ENCODE measurements at regions not wholly inside any gene's neighbourhood (a gene's known extent, or its start where the extent isn't known, plus 50 kb on each side); places are given as distances from the start of the nearest gene placed in this dataset.

DNA sequence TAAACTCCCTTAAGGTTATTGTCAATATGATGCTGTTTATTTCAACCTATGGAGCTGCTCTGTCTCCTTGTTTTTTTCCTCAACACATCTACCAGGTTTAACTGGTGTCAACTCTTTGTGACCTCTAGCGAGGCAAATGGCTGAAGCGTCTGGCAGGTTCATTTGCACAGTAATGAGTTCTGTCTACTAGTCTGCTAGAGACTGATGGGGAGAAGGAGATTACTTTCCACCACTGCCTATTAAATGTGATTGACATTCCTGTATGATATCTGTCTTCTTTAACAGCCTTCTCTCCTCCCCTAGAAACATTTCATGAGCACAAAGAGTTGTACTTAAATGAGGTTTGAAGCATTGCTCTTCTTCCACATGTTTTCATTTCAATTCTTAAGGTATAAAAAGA is 253.7 kb downstream of the SLC6A15 start:
- no peak for DNase-seq
- no peaks in the 10 kb centered on the region for H3K27me3 Mint-ChIP-seq

DNA sequence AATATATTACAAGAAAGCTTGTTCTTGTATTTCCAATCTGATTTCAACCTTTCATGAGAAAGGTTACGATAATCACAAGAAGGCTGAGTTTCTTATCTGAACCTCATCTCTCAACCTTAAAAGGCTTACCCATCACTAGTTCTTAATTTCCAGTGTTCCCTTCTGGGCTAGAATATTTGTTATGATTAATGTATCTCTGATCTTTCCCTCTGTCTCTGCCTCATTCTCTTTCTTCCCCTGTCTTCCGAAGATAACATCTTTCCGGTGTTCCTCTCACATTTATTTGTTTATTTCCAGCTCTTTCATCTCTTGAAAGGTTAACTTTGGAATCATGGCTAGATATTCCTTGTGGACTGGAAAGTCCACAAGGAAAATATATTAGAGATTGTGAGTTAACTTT is 255.9 kb downstream of the SLC6A15 start:
- no peak for ATAC-seq
- no peak overlapping the region for H3K27ac Mint-ChIP-seq
- Histone ChIP-seq H3K27ac (ENCODE audit: low read depth, low read length) (no peak overlapping the region), H3K4me1 (ENCODE audit: control insufficient read depth in 2 of 2, insufficient read depth in 2 of 2, low read length in 2 of 2) (no peaks in the 10 kb centered on the region), H3K9me3 (ENCODE audit: control insufficient read depth in 2 of 3, low read length in 3 of 3) (no peaks in the 10 kb centered on the region), H3K36me3 (ENCODE audit: control insufficient read depth in 2 of 3, insufficient read depth in 3 of 3, low read length in 3 of 3) (no peaks in the 10 kb centered on the region), H3K27me3 (ENCODE audit: control insufficient read depth in 2 of 2, insufficient read depth in 2 of 2, low read length in 2 of 2) (no peaks in the 10 kb centered on the region), H3K4me3 (ENCODE audit: low read length) (no peak overlapping the region)
- ChIA-PET CTCF (no interaction called here), POLR2A (no interaction called here)
- no peak for DNase-seq
- H3K27me3 Mint-ChIP-seq: no peaks in the 10 kb centered on the region
- intact Hi-C loops (cut with micrococcal nuclease): no loop called here
- H3K4me1 Mint-ChIP-seq: no peaks in the 10 kb centered on the region
- H3K4me3 Mint-ChIP-seq: no peak overlapping the region
- peaks cover 0 to 8% (median 0%) of the 10 kb centered on the region in 11 donors for H3K9me3 Mint-ChIP-seq
- no peaks in the 10 kb centered on the region for H3K36me3 Mint-ChIP-seq

More for the DNA sequence above, 253.7 kb downstream of the SLC6A15 start:
- Mint-ChIP-seq H3K4me1 (no peaks in the 10 kb centered on the region), H3K4me3 (no peak overlapping the region), H3K36me3 (no peaks in the 10 kb centered on the region), H3K9me3 (peaks cover 0 to 10% (median 0%) of the 10 kb centered on the region in 11 donors), H3K27ac (no peak overlapping the region)
- no peak for ATAC-seq
- Histone ChIP-seq H3K4me3 (ENCODE audit: low read length) (no peak overlapping the region), H3K4me1 (ENCODE audit: control insufficient read depth in 2 of 2, insufficient read depth in 2 of 2, low read length in 2 of 2) (no peaks in the 10 kb centered on the region), H3K27ac (ENCODE audit: low read depth, low read length) (no peak overlapping the region), H3K9me3 (ENCODE audit: control insufficient read depth in 2 of 3, low read length in 3 of 3) (no peaks in the 10 kb centered on the region), H3K27me3 (ENCODE audit: control insufficient read depth in 2 of 2, insufficient read depth in 2 of 2, low read length in 2 of 2) (no peaks in the 10 kb centered on the region), H3K36me3 (ENCODE audit: control insufficient read depth in 2 of 3, insufficient read depth in 3 of 3, low read length in 3 of 3) (no peaks in the 10 kb centered on the region)
- intact Hi-C loops (cut with micrococcal nuclease): no loop called here
- ChIA-PET POLR2A (no interaction called here), CTCF (no interaction called here)

DNA sequence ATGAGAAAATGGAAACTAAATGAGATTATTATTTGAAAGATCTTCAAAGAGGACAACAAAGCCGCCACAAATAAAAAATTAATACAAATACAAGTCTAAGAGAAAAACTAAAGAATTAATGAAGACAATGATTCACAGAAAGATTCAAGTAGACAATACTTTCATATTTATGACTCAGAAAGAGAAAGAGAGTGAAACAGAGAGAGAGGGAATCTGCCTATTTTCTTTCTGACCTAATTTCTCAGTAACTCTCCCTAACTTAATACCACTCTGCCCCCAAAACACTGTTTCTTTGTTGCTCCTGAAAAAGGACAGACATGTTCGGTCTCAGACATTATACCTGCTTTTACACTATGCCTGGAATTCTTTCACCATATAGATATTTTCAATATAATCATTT is 259.1 kb downstream of the SLC6A15 start:
- peaks cover 0 to 5% (median 0%) of the 10 kb centered on the region in 11 donors for H3K9me3 Mint-ChIP-seq
- no peak overlapping the region for H3K4me3 Mint-ChIP-seq

DNA sequence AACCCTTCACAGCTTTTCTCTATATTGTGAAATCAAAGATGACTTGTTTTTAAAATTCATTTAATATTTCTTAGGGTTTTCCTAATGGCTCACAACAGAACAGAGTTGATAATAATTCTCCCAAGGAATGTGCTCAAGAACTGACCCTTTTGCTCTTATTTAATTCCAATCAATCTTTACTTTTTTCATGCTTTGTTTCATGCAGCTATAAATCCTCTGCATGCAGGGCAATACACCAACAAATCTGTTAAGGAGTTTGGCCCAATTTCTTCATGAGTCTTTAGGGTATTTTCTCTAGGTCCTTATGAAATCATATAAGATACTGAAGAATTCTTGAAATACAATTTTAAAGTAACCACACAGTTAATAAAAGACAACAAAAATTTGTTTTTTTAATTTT is 264.2 kb downstream of the SLC6A15 start:
- DNase-seq: no peak
- H3K4me3 ChIP-seq (ENCODE audit: low read length): no peak overlapping the region
- Mint-ChIP-seq H3K27ac (no peak overlapping the region), H3K4me3 (no peak overlapping the region), H3K9me3 (peaks cover 0 to 5% (median 0%) of the 10 kb centered on the region in 11 donors), H3K36me3 (no peaks in the 10 kb centered on the region), H3K4me1 (no peaks in the 10 kb centered on the region), H3K27me3 (no peaks in the 10 kb centered on the region)
- intact Hi-C loops (cut with micrococcal nuclease): no loop called here
- POLR2A ChIA-PET: no interaction called here
- no peak overlapping the region for H3K27ac ChIP-seq (ENCODE audit: low read depth, low read length)
- H3K36me3 ChIP-seq (ENCODE audit: control insufficient read depth in 2 of 3, insufficient read depth in 3 of 3, low read length in 3 of 3): no peaks in the 10 kb centered on the region
- H3K9me3 ChIP-seq (ENCODE audit: control insufficient read depth in 2 of 3, low read length in 3 of 3): no peaks in the 10 kb centered on the region
- H3K27me3 ChIP-seq (ENCODE audit: control insufficient read depth in 2 of 2, insufficient read depth in 2 of 2, low read length in 2 of 2): no peaks in the 10 kb centered on the region
- ATAC-seq: no peak
- no peaks in the 10 kb centered on the region for H3K4me1 ChIP-seq (ENCODE audit: control insufficient read depth in 2 of 2, insufficient read depth in 2 of 2, low read length in 2 of 2)
- CTCF ChIA-PET: no interaction called here

More for the DNA sequence above, 259.1 kb downstream of the SLC6A15 start:
- Histone ChIP-seq H3K36me3 (ENCODE audit: control insufficient read depth in 2 of 3, insufficient read depth in 3 of 3, low read length in 3 of 3) (no peaks in the 10 kb centered on the region), H3K4me3 (ENCODE audit: low read length) (no peak overlapping the region), H3K9me3 (ENCODE audit: control insufficient read depth in 2 of 3, low read length in 3 of 3) (no peaks in the 10 kb centered on the region), H3K4me1 (ENCODE audit: control insufficient read depth in 2 of 2, insufficient read depth in 2 of 2, low read length in 2 of 2) (no peaks in the 10 kb centered on the region), H3K27ac (ENCODE audit: low read depth, low read length) (no peak overlapping the region), H3K27me3 (ENCODE audit: control insufficient read depth in 2 of 2, insufficient read depth in 2 of 2, low read length in 2 of 2) (no peaks in the 10 kb centered on the region)
- no peak for ATAC-seq
- POLR2A ChIA-PET: no interaction called here
- H3K36me3 Mint-ChIP-seq: no peaks in the 10 kb centered on the region
- intact Hi-C loops (cut with micrococcal nuclease): no loop called here
- no peaks in the 10 kb centered on the region for H3K4me1 Mint-ChIP-seq
- CTCF ChIA-PET: no interaction called here
- H3K27me3 Mint-ChIP-seq: no peaks in the 10 kb centered on the region
- DNase-seq: no peak
- H3K27ac Mint-ChIP-seq: no peak overlapping the region

DNA sequence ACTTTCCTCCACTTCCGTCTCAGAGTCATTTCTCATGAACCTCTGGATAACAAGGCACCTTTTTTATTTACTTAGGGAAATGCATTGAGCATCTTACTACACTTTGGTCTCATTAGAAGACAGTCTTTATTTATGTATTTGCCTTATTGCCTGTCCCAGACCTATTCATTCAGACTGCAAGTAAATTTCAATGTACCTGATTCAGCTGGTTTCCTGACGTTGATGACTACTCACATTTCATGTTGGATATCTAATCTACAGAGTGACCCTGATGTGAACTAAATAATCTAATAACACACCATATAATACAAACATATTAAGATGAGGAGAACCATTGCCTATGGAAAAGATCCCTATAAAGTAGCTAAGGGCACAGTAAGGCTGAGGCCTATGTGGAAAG is 267.7 kb downstream of the SLC6A15 start:
- Mint-ChIP-seq H3K36me3 (no peaks in the 10 kb centered on the region), H3K9me3 (peaks cover 0 to 2% (median 0%) of the 10 kb centered on the region in 11 donors), H3K27ac (no peak overlapping the region), H3K4me1 (no peaks in the 10 kb centered on the region), H3K27me3 (no peaks in the 10 kb centered on the region), H3K4me3 (no peak overlapping the region)
- DNase-seq (no peak), ATAC-seq (no peak)
- no peak overlapping the region for H3K27ac ChIP-seq (ENCODE audit: low read depth, low read length)
- POLR2A ChIA-PET: no interaction called here
- H3K4me3 ChIP-seq (ENCODE audit: low read length): no peak overlapping the region
- H3K9me3 ChIP-seq (ENCODE audit: control insufficient read depth in 2 of 3, low read length in 3 of 3): no peaks in the 10 kb centered on the region
- intact Hi-C loops (cut with micrococcal nuclease): no loop called here
- no peaks in the 10 kb centered on the region for H3K27me3 ChIP-seq (ENCODE audit: control insufficient read depth in 2 of 2, insufficient read depth in 2 of 2, low read length in 2 of 2)
- no peaks in the 10 kb centered on the region for H3K36me3 ChIP-seq (ENCODE audit: control insufficient read depth in 2 of 3, insufficient read depth in 3 of 3, low read length in 3 of 3)
- CTCF ChIA-PET: no interaction called here
- H3K4me1 ChIP-seq (ENCODE audit: control insufficient read depth in 2 of 2, insufficient read depth in 2 of 2, low read length in 2 of 2): no peaks in the 10 kb centered on the region

DNA sequence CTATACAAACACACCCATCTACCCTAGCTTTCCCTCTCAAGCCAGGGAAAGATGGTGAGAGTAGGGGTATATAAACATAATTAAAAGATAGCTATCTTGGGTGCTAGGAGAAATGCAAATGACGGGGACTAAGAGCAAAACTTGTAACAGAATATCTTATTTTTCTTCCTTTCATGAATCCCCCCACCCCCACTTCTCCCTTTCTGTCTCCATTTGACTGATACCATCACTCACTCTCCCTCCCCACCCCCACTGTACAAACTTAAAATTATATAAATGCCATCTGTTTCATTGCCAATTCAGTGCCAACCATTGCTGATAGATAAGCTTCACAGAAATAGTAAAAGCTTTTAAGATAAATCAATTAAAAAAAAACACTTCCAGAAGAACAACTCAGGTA is 268.6 kb downstream of the SLC6A15 start:
- intact Hi-C loops (cut with micrococcal nuclease): no loop called here
- H3K27ac Mint-ChIP-seq: no peak overlapping the region
- ATAC-seq: no peak
- Histone ChIP-seq H3K4me3 (ENCODE audit: low read length) (no peak overlapping the region), H3K9me3 (ENCODE audit: control insufficient read depth in 2 of 3, low read length in 3 of 3) (no peaks in the 10 kb centered on the region), H3K4me1 (ENCODE audit: control insufficient read depth in 2 of 2, insufficient read depth in 2 of 2, low read length in 2 of 2) (no peaks in the 10 kb centered on the region), H3K27me3 (ENCODE audit: control insufficient read depth in 2 of 2, insufficient read depth in 2 of 2, low read length in 2 of 2) (no peaks in the 10 kb centered on the region), H3K36me3 (ENCODE audit: control insufficient read depth in 2 of 3, insufficient read depth in 3 of 3, low read length in 3 of 3) (no peaks in the 10 kb centered on the region), H3K27ac (ENCODE audit: low read depth, low read length) (no peak overlapping the region)
- peaks cover 0 to 2% (median 0%) of the 10 kb centered on the region in 11 donors for H3K9me3 Mint-ChIP-seq
- no peak for DNase-seq
- POLR2A ChIA-PET: no interaction called here
- no peaks in the 10 kb centered on the region for H3K36me3 Mint-ChIP-seq
- H3K27me3 Mint-ChIP-seq: no peaks in the 10 kb centered on the region
- H3K4me1 Mint-ChIP-seq: no peaks in the 10 kb centered on the region
- no peak overlapping the region for H3K4me3 Mint-ChIP-seq
- CTCF ChIA-PET: no interaction called here

DNA sequence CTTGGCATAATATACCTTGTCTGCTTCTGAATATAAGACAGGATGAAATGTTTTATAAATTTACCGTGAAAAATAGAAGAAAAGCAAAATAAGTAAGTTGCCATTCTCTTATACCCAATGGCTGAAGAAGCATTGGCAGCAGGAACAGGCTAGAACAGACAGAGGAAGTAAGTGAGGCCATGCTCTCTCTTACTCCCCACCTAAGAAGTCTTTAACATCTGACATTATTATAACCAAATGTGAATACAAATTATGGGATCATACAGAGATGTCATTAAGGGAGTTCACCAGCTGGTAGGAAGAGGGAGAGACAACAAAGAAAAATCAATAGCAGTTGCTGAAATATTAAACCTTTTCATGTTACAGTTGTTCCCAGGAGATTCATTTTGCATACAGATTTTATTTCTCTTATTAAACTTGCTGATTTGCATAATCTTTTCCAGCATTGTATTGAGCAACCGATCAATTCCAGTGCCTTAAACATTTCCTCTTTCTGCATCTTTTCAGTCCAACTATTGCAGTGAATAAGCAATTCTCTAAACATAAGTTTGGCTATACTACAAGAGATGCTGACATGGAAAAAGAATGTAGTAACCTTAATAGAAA is 270.6 kb downstream of the SLC6A15 start:
- DNase-seq (no peak), ATAC-seq (no peak)
- ChIA-PET CTCF (no interaction called here), POLR2A (no interaction called here)
- no peaks in the 10 kb centered on the region for H3K36me3 ChIP-seq (ENCODE audit: control insufficient read depth in 2 of 3, insufficient read depth in 3 of 3, low read length in 3 of 3)
- intact Hi-C loops (cut with micrococcal nuclease): no loop called here
- no peaks in the 10 kb centered on the region for H3K9me3 ChIP-seq (ENCODE audit: control insufficient read depth in 2 of 3, low read length in 3 of 3)
- H3K4me3 ChIP-seq (ENCODE audit: low read length): no peak overlapping the region
- no peaks in the 10 kb centered on the region for H3K4me1 ChIP-seq (ENCODE audit: control insufficient read depth in 2 of 2, insufficient read depth in 2 of 2, low read length in 2 of 2)
- Mint-ChIP-seq H3K4me3 (no peak overlapping the region), H3K27ac (no peak overlapping the region), H3K36me3 (no peaks in the 10 kb centered on the region), H3K4me1 (no peaks in the 10 kb centered on the region), H3K9me3 (peaks cover 0 to 2% (median 0%) of the 10 kb centered on the region in 11 donors), H3K27me3 (no peaks in the 10 kb centered on the region)
- H3K27ac ChIP-seq (ENCODE audit: low read depth, low read length): no peak overlapping the region
- no peaks in the 10 kb centered on the region for H3K27me3 ChIP-seq (ENCODE audit: control insufficient read depth in 2 of 2, insufficient read depth in 2 of 2, low read length in 2 of 2)
